GM23248 (cell line): ENCODE measurements at regions not wholly inside any gene's neighbourhood (a gene's known extent, or its start where the extent isn't known, plus 50 kb on each side); places are given as distances from the start of the nearest gene placed in this dataset.
"Not testable (repeated sequence)": the region's sequence is repeated elsewhere in the genome, so short reads cannot be mapped to it uniquely, and the experiment has no call there.

Experiments used
- DNase-seq: peaks from one replicate; pipeline ENCODE4 v3.0.0-alpha.2; 2015
- H2AFZ ChIP-seq: fragments of 200-600 bp; sonication (generic); 2 replicates; pipeline ENCODE4 v1.6.1; 2016; ENCODE audit warnings: antibody characterized with exemption
- H3F3A ChIP-seq: fragments of 200-600 bp; sonication (generic); 2 replicates; pipeline ENCODE4 v1.6.1; 2016; ENCODE audit warnings: mild to moderate bottlenecking, antibody characterized with exemption, mixed run types; ENCODE audit not compliant: insufficient read depth
- H3K27ac ChIP-seq: fragments of 200-600 bp; sonication (generic); 2 replicates; pipeline ENCODE4 v1.5.1; 2016; ENCODE audit warnings: mild to moderate bottlenecking
- H3K27me3 ChIP-seq: fragments of 200-600 bp; sonication (generic); replicated peaks from 2 replicates; pipeline ENCODE4 v1.6.1; 2016; ENCODE audit warnings: mild to moderate bottlenecking; ENCODE audit not compliant: insufficient read depth
- H3K36me3 ChIP-seq: fragments of 200-600 bp; sonication (generic); 2 replicates; pipeline ENCODE4 v1.6.1; 2016; ENCODE audit warnings: low read depth, mild to moderate bottlenecking
- H3K4me1 ChIP-seq: fragments of 200-600 bp; sonication (generic); 2 replicates; pipeline ENCODE4 v1.6.1; 2016; ENCODE audit warnings: mild to moderate bottlenecking; ENCODE audit not compliant: insufficient read depth
- H3K4me2 ChIP-seq: fragments of 200-600 bp; sonication (generic); one replicate; pipeline ENCODE4 v1.6.1; 2016; ENCODE audit warnings: mild to moderate bottlenecking; ENCODE audit not compliant: unreplicated experiment
- H3K4me3 ChIP-seq: fragments of 200-600 bp; sonication (generic); 2 replicates; pipeline ENCODE4 v1.5.1; 2016; ENCODE audit warnings: mild to moderate bottlenecking
- H3K79me2 ChIP-seq: fragments of 200-600 bp; sonication (generic); 2 replicates; pipeline ENCODE4 v1.6.1; 2016; ENCODE audit warnings: mild to moderate bottlenecking; ENCODE audit not compliant: insufficient read depth
- H3K9ac ChIP-seq: fragments of 200-600 bp; sonication (generic); 2 replicates; pipeline ENCODE4 v1.6.1; 2016; ENCODE audit warnings: mild to moderate bottlenecking
- H3K9me2 ChIP-seq: fragments of 200-600 bp; sonication (generic); 2 replicates; pipeline ENCODE4 v1.6.1; 2016; ENCODE audit warnings: mixed run types, mild to moderate bottlenecking, moderate library complexity; ENCODE audit not compliant: insufficient read depth
- H3K9me3 ChIP-seq: fragments of 200-600 bp; sonication (generic); one replicate; pipeline ENCODE4 v1.6.1; 2017; ENCODE audit warnings: low read depth
- H4K20me1 ChIP-seq: fragments of 200-600 bp; sonication (generic); 2 replicates; pipeline ENCODE4 v1.6.0; 2016; ENCODE audit not compliant: insufficient read depth
- EZH2 ChIP-seq: fragments of 200-600 bp; sonication (generic); IDR thresholded peaks from 2 replicates; pipeline ENCODE4 v1.6.1; 2018; ENCODE audit warnings: antibody characterized with exemption, mild to moderate bottlenecking; ENCODE audit not compliant: insufficient read depth, poor library complexity, severe bottlenecking
- EZH2phosphoT487 ChIP-seq: fragments of 200-600 bp; sonication (generic); IDR thresholded peaks from 2 replicates; pipeline ENCODE4 v1.6.1; 2018; ENCODE audit warnings: antibody characterized with exemption, moderate library complexity, mild to moderate bottlenecking, low read depth; ENCODE audit not compliant: insufficient read depth
- WGBS, 2 experiments: methylation state at CpG; one replicate each; pipeline ENCODE4 v1.1.6; 2015 to 2017; ENCODE audit warnings: low lambda C conversion rate in 2 of 2, low coverage in 1 of 2; ENCODE audit errors: missing lambda C conversion rate in 2 of 2; 5-methylcytosine and 5-hydroxymethylcytosine counted together
- in situ Hi-C: fragments of 300-500 bp; cut with MboI; formaldehyde crosslinking; loops from 2 replicates; pipeline ENCODE4 v1.15.0; 2020

DNA sequence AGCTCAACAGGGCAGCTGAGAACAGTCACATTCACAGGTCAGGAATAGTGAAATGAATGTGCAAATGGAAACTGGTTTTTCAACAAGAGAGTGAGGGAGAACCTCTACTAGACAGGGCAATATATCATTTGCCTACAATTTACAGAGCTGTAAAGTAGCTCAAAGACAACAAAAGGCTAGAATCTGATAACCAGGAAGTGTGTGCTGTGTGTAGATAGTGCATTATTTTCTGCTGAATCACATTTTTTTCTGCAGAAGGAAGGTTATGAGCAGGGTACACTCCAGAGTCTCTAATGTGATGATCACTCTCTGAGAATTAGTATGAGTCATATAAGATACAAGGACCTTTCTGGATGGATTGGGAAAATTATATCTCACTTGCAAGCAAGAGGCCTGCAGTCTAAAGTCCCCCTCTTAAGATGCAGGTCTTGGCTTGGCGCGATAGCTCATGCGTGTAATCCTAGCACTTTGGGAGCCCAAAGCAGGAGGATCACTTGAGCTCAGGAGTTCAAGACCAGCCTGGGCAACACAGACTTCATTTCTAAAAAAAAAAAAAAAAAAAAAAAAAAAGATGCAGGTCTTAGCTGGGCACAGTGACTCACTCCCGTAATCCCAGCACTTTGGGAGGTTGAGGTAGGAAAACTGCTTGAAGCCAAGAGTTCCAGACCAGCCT is 59.9 kb upstream of the COBL start:
- Histone ChIP-seq H2AFZ (no peak overlapping the region), H3K27ac (no peak overlapping the region), H3K79me2 (no peaks in the 10 kb centered on the region), H3K4me1 (no peaks in the 10 kb centered on the region), H4K20me1 (no peaks in the 10 kb centered on the region), H3F3A (no peaks in the 10 kb centered on the region), H3K4me2 (no peak overlapping the region), H3K27me3 (no peaks in the 10 kb centered on the region), H3K9ac (no peak overlapping the region), H3K4me3 (no peak overlapping the region), H3K36me3 (no peaks in the 10 kb centered on the region), H3K9me2 (no peaks in the 10 kb centered on the region), H3K9me3 (no peaks in the 10 kb centered on the region)
- peak; percentile 17 for DNase-seq
- in situ Hi-C loops: no loop called here
- TF ChIP-seq EZH2phosphoT487: no peak
- no peak for TF ChIP-seq EZH2
- WGBS, 2 experiments: 76 to 80% methylated on average over 4 of the region's 4 CpGs

DNA sequence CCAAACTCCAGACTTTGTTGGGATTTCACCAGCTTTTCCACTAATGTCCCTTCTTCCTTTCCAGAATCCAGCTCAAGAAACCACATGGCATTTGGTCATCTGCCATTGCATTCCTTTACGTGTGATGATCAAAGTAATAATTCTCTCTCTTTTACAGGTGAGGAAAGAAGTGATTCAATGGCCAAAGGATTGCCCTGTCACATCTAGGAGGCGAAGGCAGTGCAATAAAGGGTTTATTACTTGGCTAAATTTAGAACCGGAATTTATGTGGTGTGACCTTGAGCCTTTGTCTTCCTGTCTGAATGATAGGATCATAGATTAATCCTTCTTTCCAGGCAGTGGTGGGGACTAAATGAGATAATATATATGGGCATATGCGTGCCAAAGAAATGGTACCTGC is 58.3 kb upstream of the COBL start:
- Histone ChIP-seq H3F3A (no peaks in the 10 kb centered on the region), H3K27me3 (no peaks in the 10 kb centered on the region), H3K4me2 (no peak overlapping the region), H3K36me3 (no peaks in the 10 kb centered on the region), H2AFZ (no peak overlapping the region), H3K9me2 (no peaks in the 10 kb centered on the region), H3K4me3 (no peak overlapping the region), H3K4me1 (no peaks in the 10 kb centered on the region), H4K20me1 (no peaks in the 10 kb centered on the region), H3K79me2 (no peaks in the 10 kb centered on the region), H3K9ac (no peak overlapping the region), H3K27ac (no peak overlapping the region), H3K9me3 (no peaks in the 10 kb centered on the region)
- no peak for DNase-seq
- TF ChIP-seq EZH2phosphoT487: no peak
- no peak for TF ChIP-seq EZH2
- 23 to 27% methylated on average over 4 of the region's 4 CpGs for WGBS, 2 experiments
- in situ Hi-C loops: loop anchor here (25.0 kb wide), 1 partner anchor 913 kb away; the partner anchor contains the start of gene FIGNL1

DNA sequence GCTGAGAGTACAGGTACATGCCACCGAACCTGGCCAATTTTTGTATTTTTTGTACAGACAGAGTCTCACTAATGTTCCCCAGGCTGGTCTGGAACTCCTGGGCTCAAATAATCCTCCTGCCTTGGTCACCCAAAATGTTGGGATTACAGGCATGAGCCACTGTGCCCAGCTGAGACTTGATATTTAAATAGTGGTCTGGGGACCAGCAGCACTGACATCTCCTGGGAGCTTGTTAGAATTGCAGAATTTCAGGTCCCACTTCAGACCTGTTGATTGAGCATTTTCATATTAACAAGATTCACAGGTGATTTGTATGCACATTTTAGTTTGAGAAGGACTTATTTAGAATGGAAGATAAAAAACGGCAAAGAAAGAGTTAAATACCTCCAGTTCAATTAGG is 57.0 kb upstream of the COBL start:
- not testable (repeated sequence) for H3K4me1 ChIP-seq, H3K9me2 ChIP-seq, H4K20me1 ChIP-seq, H3K27me3 ChIP-seq, H3F3A ChIP-seq, H3K9ac ChIP-seq, H3K4me2 ChIP-seq, H3K79me2 ChIP-seq, H3K27ac ChIP-seq, DNase-seq, H3K9me3 ChIP-seq, H3K4me3 ChIP-seq, H2AFZ ChIP-seq, H3K36me3 ChIP-seq
- WGBS, 2 experiments: 14 to 28% methylated on average over 2 of the region's 2 CpGs
- in situ Hi-C loops: loop anchor here (25.0 kb wide), 1 partner anchor 911 kb away; the partner anchor contains the start of gene FIGNL1

DNA sequence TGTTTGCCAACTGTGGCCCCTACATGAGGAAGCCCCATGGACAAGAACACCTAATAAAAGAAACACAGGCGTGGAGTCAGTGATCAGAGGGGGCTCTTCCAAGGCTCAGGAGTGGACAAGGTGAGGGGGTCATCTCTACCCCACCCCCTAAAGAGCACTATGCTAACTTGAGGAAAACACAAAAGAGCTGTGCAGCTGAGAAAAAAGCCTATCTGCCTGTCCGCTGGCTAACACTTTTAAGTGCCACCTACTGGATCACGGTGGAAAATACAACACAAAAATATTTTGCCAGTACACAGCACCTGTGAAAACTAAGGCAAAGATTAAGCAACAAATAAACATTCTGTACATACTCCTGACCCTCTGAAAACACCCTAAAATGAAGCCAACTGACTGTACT is 53.1 kb upstream of the COBL start:
- TF ChIP-seq EZH2phosphoT487 (no peak), EZH2 (no peak)
- H3K9me3 ChIP-seq: no peaks in the 10 kb centered on the region
- no peaks in the 10 kb centered on the region for H3K4me1 ChIP-seq
- H3K27ac ChIP-seq: no peak overlapping the region
- no peak overlapping the region for H3K4me3 ChIP-seq
- H3K27me3 ChIP-seq: no peaks in the 10 kb centered on the region
- no peak overlapping the region for H2AFZ ChIP-seq
- H3K4me2 ChIP-seq: no peak overlapping the region
- 1 to 3% methylated on average over 3 of the region's 3 CpGs for WGBS, 2 experiments
- H4K20me1 ChIP-seq: no peaks in the 10 kb centered on the region
- no peak overlapping the region for H3K9ac ChIP-seq
- no peaks in the 10 kb centered on the region for H3K9me2 ChIP-seq
- in situ Hi-C loops: loop anchor here (10.0 to 25.0 kb wide), 2 partner anchors 195 to 907 kb away; partner anchors contain the start of gene FIGNL1
- no peaks in the 10 kb centered on the region for H3F3A ChIP-seq
- DNase-seq: peak; percentile 37
- no peaks in the 10 kb centered on the region for H3K79me2 ChIP-seq
- no peaks in the 10 kb centered on the region for H3K36me3 ChIP-seq

DNA sequence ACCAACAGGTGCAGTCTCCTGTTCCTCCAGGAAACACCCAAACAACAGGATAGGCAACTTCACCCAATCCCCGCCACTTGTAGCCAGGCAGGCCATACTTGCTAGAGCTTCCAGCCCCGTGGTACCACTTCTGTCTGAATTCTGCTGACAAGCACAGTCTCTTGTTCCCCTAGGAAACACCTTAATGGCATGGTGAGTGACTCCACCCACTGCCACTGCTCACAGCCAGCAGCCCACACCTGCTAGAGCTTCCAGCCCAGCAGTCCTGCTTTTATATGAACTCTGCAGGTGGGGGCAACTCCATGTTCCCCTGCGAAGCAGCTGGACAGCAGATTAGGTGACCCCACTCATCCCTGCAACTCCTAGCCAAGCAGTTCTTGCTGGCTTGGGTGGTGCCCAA is 52.6 kb upstream of the COBL start:
- not testable (repeated sequence) for H3K4me2 ChIP-seq, H3K4me3 ChIP-seq, DNase-seq, H3K9me3 ChIP-seq, H3K27me3 ChIP-seq, H3F3A ChIP-seq, H3K9ac ChIP-seq, H4K20me1 ChIP-seq, H2AFZ ChIP-seq, H3K79me2 ChIP-seq, H3K9me2 ChIP-seq, H3K4me1 ChIP-seq, H3K27ac ChIP-seq, H3K36me3 ChIP-seq
- WGBS, 2 experiments: 26 to 28% methylated on average over 3 of the region's 3 CpGs
- in situ Hi-C loops: loop anchor here (10.0 to 25.0 kb wide), 2 partner anchors 194 to 907 kb away; partner anchors contain the start of gene FIGNL1
